Neural cell (in vitro differentiated cells): ENCODE measurements at regions not wholly inside any gene's neighbourhood (a gene's known extent, or its start where the extent isn't known, plus 50 kb on each side); places are given as distances from the start of the nearest gene placed in this dataset.

Source experiments
- H2AFZ ChIP-seq: fragments of 200-600, 300-800 bp; sonication (generic), shearing (Covaris generic); 2 replicates; pipeline ENCODE4 v1.6.0; 2014; ENCODE audit warnings: low read depth, mild to moderate bottlenecking, antibody characterized with exemption, low read length, moderate library complexity
- H3F3A ChIP-seq: fragments of 200-600 bp; shearing (Covaris generic); 2 replicates; pipeline ENCODE4 v1.6.1; 2016; ENCODE audit warnings: mild to moderate bottlenecking, moderate library complexity, mixed read lengths, antibody characterized with exemption, low read length; ENCODE audit not compliant: insufficient read depth, poor library complexity, severe bottlenecking
- H3K27ac ChIP-seq: fragments of 200-600, 300-800 bp; sonication (generic), shearing (Covaris generic); 2 replicates; pipeline ENCODE4 v1.5.1; 2014; ENCODE audit warnings: mild to moderate bottlenecking, low read length, moderate library complexity
- H3K27me3 ChIP-seq: fragments of 300-800, 200-600 bp; sonication (generic), shearing (Covaris generic); 2 replicates; pipeline ENCODE4 v1.6.0; 2014; ENCODE audit warnings: mild to moderate bottlenecking, low read depth, low read length, moderate library complexity; ENCODE audit not compliant: insufficient read depth
- H3K36me3 ChIP-seq: fragments of 300-800, 200-600 bp; sonication (generic), shearing (Covaris generic); 2 replicates; pipeline ENCODE4 v1.5.1; 2014; ENCODE audit warnings: mild to moderate bottlenecking, antibody characterized with exemption, low read length, moderate library complexity; ENCODE audit not compliant: insufficient read depth
- H3K4me2 ChIP-seq: fragments of 300-800, 200-600 bp; sonication (generic), shearing (Covaris generic); 2 replicates; pipeline ENCODE4 v1.6.0; 2014; ENCODE audit warnings: mild to moderate bottlenecking, low read length
- H3K4me3 ChIP-seq: fragments of 300-800, 200-600 bp; sonication (generic), shearing (Covaris generic); 2 replicates; pipeline ENCODE4 v1.5.1; 2014; ENCODE audit warnings: mild to moderate bottlenecking, low read length, moderate library complexity
- H3K79me2 ChIP-seq: fragments of 200-600 bp; shearing (Covaris generic); replicated peaks from 2 replicates; pipeline ENCODE4 v1.6.0; 2014; ENCODE audit warnings: mild to moderate bottlenecking, low read length, moderate library complexity; ENCODE audit not compliant: insufficient read depth
- H3K9ac ChIP-seq: fragments of 300-800, 200-600 bp; sonication (generic), shearing (Covaris generic); 2 replicates; pipeline ENCODE4 v1.6.1; 2016; ENCODE audit warnings: mild to moderate bottlenecking, low read length, mixed read lengths
- H3K9me2 ChIP-seq: fragments of 200-600 bp; shearing (Covaris generic); 2 replicates; pipeline ENCODE4 v1.6.1; 2016; ENCODE audit warnings: mild to moderate bottlenecking, low read length, mixed read lengths; ENCODE audit not compliant: insufficient read depth
- H3K9me3 ChIP-seq: fragments of 200-600, 300-800 bp; sonication (generic), shearing (Covaris generic); 2 replicates; pipeline ENCODE4 v1.6.1; 2016; ENCODE audit warnings: mild to moderate bottlenecking, mixed run types, low read length, moderate library complexity, mixed read lengths
- H4K20me1 ChIP-seq: fragments of 200-600 bp; shearing (Covaris generic); 2 replicates; pipeline ENCODE4 v1.6.1; 2016; ENCODE audit warnings: mild to moderate bottlenecking, mixed run types; ENCODE audit not compliant: insufficient read depth
- CTCF ChIP-seq: fragments of 450-650 bp; IDR thresholded peaks from 2 replicates; pipeline ENCODE4 v1.5.1; 2014; ENCODE audit warnings: antibody characterized with exemption, mild to moderate bottlenecking, moderate library complexity; ENCODE audit not compliant: poor library complexity, severe bottlenecking
- EP300 ChIP-seq: fragments of 450-650 bp; conservative IDR thresholded peaks from 2 replicates; pipeline ENCODE4 v1.6.1; 2014; ENCODE audit warnings: antibody characterized with exemption, mild to moderate bottlenecking, moderate library complexity; ENCODE audit not compliant: poor library complexity, severe bottlenecking
- EZH2 ChIP-seq: fragments of 200-600, 300-800 bp; shearing (Covaris generic), sonication (generic); IDR thresholded peaks from 2 replicates; pipeline ENCODE4 v1.6.1; 2014; ENCODE audit warnings: antibody characterized with exemption, low read length, borderline replicate concordance, mild to moderate bottlenecking; ENCODE audit not compliant: insufficient read depth, poor library complexity, severe bottlenecking
- MXI1 ChIP-seq: fragments of 450-650 bp; conservative IDR thresholded peaks from 2 replicates; pipeline ENCODE4 v1.6.1; 2014; ENCODE audit warnings: antibody characterized with exemption, mild to moderate bottlenecking; ENCODE audit not compliant: poor library complexity, severe bottlenecking
- POLR2AphosphoS5 ChIP-seq: IDR thresholded peaks from 2 replicates; pipeline ENCODE4 v1.6.1; 2012
- RAD21 ChIP-seq: fragments of 450-650 bp; conservative IDR thresholded peaks from 2 replicates; pipeline ENCODE4 v1.6.1; 2014; ENCODE audit warnings: antibody characterized with exemption, mild to moderate bottlenecking, moderate library complexity
- REST ChIP-seq: IDR thresholded peaks from 2 replicates; pipeline ENCODE4 v1.6.1; 2012; ENCODE audit warnings: borderline replicate concordance
- SMC3 ChIP-seq: fragments of 450-650 bp; conservative IDR thresholded peaks from 2 replicates; pipeline ENCODE4 v1.6.1; 2014; ENCODE audit warnings: antibody characterized with exemption, mild to moderate bottlenecking, moderate library complexity; ENCODE audit not compliant: poor library complexity
- TAF1 ChIP-seq: IDR thresholded peaks from 2 replicates; pipeline ENCODE4 v1.6.1; 2012; ENCODE audit warnings: low read depth

GRCh38 chr9:28847331-28847730, 1274.0 kb upstream of the C9orf72 start:
- no peak overlapping the region for H3K4me3 ChIP-seq
- H3K36me3 ChIP-seq = no peaks in the 10 kb centered on the region
- no peaks in the 10 kb centered on the region for H4K20me1 ChIP-seq
- H3F3A ChIP-seq = no peaks in the 10 kb centered on the region
- H3K79me2 ChIP-seq = no peaks in the 10 kb centered on the region
- TF ChIP-seq POLR2AphosphoS5 (no peak), REST (no peak), RAD21 (no peak), TAF1 (no peak), SMC3 (no peak), EZH2 (no peak), EP300 (no peak), MXI1 (no peak), CTCF (no peak)
- H2AFZ ChIP-seq = no peak overlapping the region
- H3K4me2 ChIP-seq = no peak overlapping the region
- H3K9me3 ChIP-seq = no peaks in the 10 kb centered on the region
- H3K27me3 ChIP-seq = no peaks in the 10 kb centered on the region
- no peak overlapping the region for H3K27ac ChIP-seq
- no peak overlapping the region for H3K9ac ChIP-seq
- no peaks in the 10 kb centered on the region for H3K9me2 ChIP-seq

- Histone ChIP-seq H2AFZ (no peak overlapping the region), H3K27ac (no peak overlapping the region), H3K9ac (no peak overlapping the region), H3K27me3 (no peaks in the 10 kb centered on the region), H3K36me3 (no peaks in the 10 kb centered on the region), H3K4me3 (no peak overlapping the region), H3K79me2 (no peaks in the 10 kb centered on the region), H3K9me2 (no peaks in the 10 kb centered on the region), H3K9me3 (no peaks in the 10 kb centered on the region), H4K20me1 (no peaks in the 10 kb centered on the region), H3F3A (no peaks in the 10 kb centered on the region), H3K4me2 (no peak overlapping the region)
- TF ChIP-seq SMC3 (no peak), EZH2 (no peak), EP300 (no peak), MXI1 (no peak), REST (no peak), TAF1 (no peak), CTCF (no peak), POLR2AphosphoS5 (no peak), RAD21 (no peak)
Measured at GRCh38 chr9:28848671-28849070, 1275.4 kb upstream of the C9orf72 start.
